Tibial nerve (tissue), 4 donors: ENCODE measurements at regions not wholly inside any gene's neighbourhood (a gene's known extent, or its start where the extent isn't known, plus 50 kb on each side); places are given as distances from the start of the nearest gene placed in this dataset.
"Not testable (repeated sequence)": the region's sequence is repeated elsewhere in the genome, so short reads cannot be mapped to it uniquely, and the experiment has no call there.

ENCODE experiments used
- DNase-seq, 2 donors: peaks; one replicate each; pipeline ENCODE4 v3.0.0-alpha.2; 2019; ENCODE audit warnings: low spot score in 2 of 2
- H3K27ac ChIP-seq, 4 donors: fragments of 200-600 bp; sonication (generic) in 3 of 4; one replicate each; pipeline ENCODE4 v1.5.1; 2017 to 2019; ENCODE audit warnings: mild to moderate bottlenecking in 1 of 4
- H3K27me3 ChIP-seq, 2 donors: fragments of 200-600 bp; sonication (generic) in 1 of 2; one replicate each; pipeline versions ENCODE4 v1.5.1 to v1.6.0; 2017 to 2019
- H3K36me3 ChIP-seq, 3 donors: fragments of 200-600 bp; sonication (generic); one replicate each; pipeline ENCODE4 v1.5.1; 2018 to 2019
- H3K4me1 ChIP-seq, 4 donors: fragments of 200-600 bp; sonication (generic) in 3 of 4; one replicate each; pipeline ENCODE4 v1.5.1; 2017 to 2019
- H3K4me3 ChIP-seq, 4 donors: fragments of 200-600 bp; sonication (generic) in 3 of 4; one replicate each; pipeline ENCODE4 v1.5.1; 2017 to 2019; ENCODE audit warnings: mild to moderate bottlenecking in 1 of 4, moderate library complexity in 1 of 4
- H3K9me3 ChIP-seq, 4 donors: fragments of 200-600 bp; sonication (generic) in 3 of 4; one replicate each; pipeline ENCODE4 v1.5.1; 2017 to 2019
- CTCF ChIP-seq, 5 experiments: fragments of 200-600 bp in 3 of 5; fragments of 450-650 bp in 2 of 5; sonication (generic) in 3 of 5; IDR thresholded peaks; one replicate each; pipeline ENCODE4 v1.5.1; 2016 to 2019; ENCODE audit warnings: antibody characterized with exemption in 5 of 5, mild to moderate bottlenecking in 3 of 5, moderate library complexity in 2 of 5
- EP300 ChIP-seq, 2 donors: sonication (generic); formaldehyde crosslinking; IDR thresholded peaks; one replicate each; pipeline ENCODE4 v1.6.1; 2017; ENCODE audit warnings: antibody characterized with exemption in 2 of 2, mild to moderate bottlenecking in 1 of 2
- POLR2A ChIP-seq, 2 donors: fragments of 450-650 bp; IDR thresholded peaks; one replicate each; pipeline ENCODE4 v1.6.1; 2017; ENCODE audit warnings: antibody characterized with exemption in 2 of 2, mild to moderate bottlenecking in 2 of 2, moderate library complexity in 2 of 2
- WGBS, 2 donors: methylation state at CpG; one replicate each; pipeline ENCODE4 v1.1.5; 2018; 5-methylcytosine and 5-hydroxymethylcytosine counted together

- H3K4me1 ChIP-seq: no peaks in the 10 kb centered on the region
- TF ChIP-seq EP300 (IDR thresholded peaks at IDR 0.05): no peak
- TF ChIP-seq POLR2A (IDR thresholded peaks at IDR 0.05): no peak
- no peak for TF ChIP-seq CTCF (IDR thresholded peaks at IDR 0.05)
- H3K4me3 ChIP-seq: no peak overlapping the region
- peaks cover 0 to 23% (median 2%) of the 10 kb centered on the region in 4 donors for H3K9me3 ChIP-seq
- 59 to 67% methylated on average over 1 of the region's 1 CpG for WGBS, 2 donors
- H3K27me3 ChIP-seq: no peaks in the 10 kb centered on the region
- H3K27ac ChIP-seq: no peak overlapping the region
- no peaks in the 10 kb centered on the region for H3K36me3 ChIP-seq
- no peak for DNase-seq
Observed at GRCh38 chr2:208757364-208757763, 350.8 kb downstream of the PTH2R start.

DNA sequence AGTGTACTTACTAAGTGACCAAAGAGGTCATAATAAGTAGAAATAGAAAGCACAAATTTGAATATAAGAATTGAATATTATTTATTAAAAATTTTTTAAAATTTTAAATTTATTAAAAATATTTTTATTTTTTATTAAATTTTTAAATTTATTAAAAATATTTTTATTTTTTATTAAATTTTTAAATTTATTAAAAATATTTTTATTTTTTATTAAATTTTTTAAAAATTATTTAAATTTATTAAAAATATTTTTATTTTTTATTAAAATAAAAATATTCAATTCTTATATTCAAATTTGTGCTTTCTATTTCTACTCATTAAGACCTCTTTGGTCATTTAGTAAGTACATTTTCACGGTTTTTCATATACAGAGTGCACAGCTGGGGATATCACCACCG lies 366.5 kb downstream of the PTH2R start:
- WGBS, 2 donors: 91 to 92% methylated on average over 2 of the region's 2 CpGs
- H3K9me3 ChIP-seq, H3K4me3 ChIP-seq, H3K36me3 ChIP-seq, H3K4me1 ChIP-seq, H3K27ac ChIP-seq, H3K27me3 ChIP-seq, DNase-seq: not testable (repeated sequence)

- Histone ChIP-seq H3K4me3 (no peak overlapping the region), H3K27me3 (no peaks in the 10 kb centered on the region), H3K36me3 (no peaks in the 10 kb centered on the region), H3K9me3 (peaks cover 0 to 4% (median 0%) of the 10 kb centered on the region in 4 donors), H3K27ac (no peak overlapping the region), H3K4me1 (no peaks in the 10 kb centered on the region)
- 45 to 61% methylated on average over 1 of the region's 1 CpG for WGBS, 2 donors
- DNase-seq: no peak
- TF ChIP-seq CTCF (IDR thresholded peaks at IDR 0.05): no peak
- no peak for TF ChIP-seq EP300 (IDR thresholded peaks at IDR 0.05)
- no peak for TF ChIP-seq POLR2A (IDR thresholded peaks at IDR 0.05)
Observed at GRCh38 chr2:208781166-208781565, 374.6 kb downstream of the PTH2R start.

DNA sequence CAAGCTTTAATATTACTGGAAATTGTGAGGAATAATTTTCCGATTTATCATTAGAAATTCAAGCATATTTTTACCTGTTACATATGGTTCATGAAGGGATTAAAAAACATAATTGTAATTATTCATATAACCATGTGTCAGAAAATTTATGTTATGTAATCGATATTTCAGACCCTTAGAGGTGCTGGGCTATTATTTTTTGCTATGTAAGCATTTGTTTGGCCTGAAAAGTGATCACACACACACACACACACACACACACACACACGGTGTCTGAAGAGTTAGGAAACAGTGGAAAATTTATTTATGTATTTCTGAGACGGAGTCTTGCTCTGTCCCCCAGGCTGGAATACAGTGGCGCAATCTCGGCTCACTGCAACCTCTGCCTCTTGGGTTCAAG lies 375.5 kb downstream of the PTH2R start:
- Histone ChIP-seq H3K36me3 (no peaks in the 10 kb centered on the region), H3K27me3 (no peaks in the 10 kb centered on the region), H3K27ac (no peak overlapping the region), H3K9me3 (peaks cover 0 to 4% (median 0%) of the 10 kb centered on the region in 4 donors), H3K4me1 (no peaks in the 10 kb centered on the region), H3K4me3 (no peak overlapping the region)
- WGBS, 2 donors: 80 to 89% methylated on average over 6 of the region's 6 CpGs
- TF ChIP-seq EP300 (IDR thresholded peaks at IDR 0.05): no peak
- TF ChIP-seq POLR2A (IDR thresholded peaks at IDR 0.05): no peak
- no peak for TF ChIP-seq CTCF (IDR thresholded peaks at IDR 0.05)
- no peak for DNase-seq

GRCh38 chr2:208783184-208783583 lies 376.6 kb downstream of the PTH2R start:
- H3K9me3 ChIP-seq: peaks cover 0 to 4% (median 0%) of the 10 kb centered on the region in 4 donors
- DNase-seq: no peak
- H3K4me3 ChIP-seq: no peak overlapping the region
- no peak overlapping the region for H3K27ac ChIP-seq
- H3K27me3 ChIP-seq: no peaks in the 10 kb centered on the region
- H3K36me3 ChIP-seq: no peaks in the 10 kb centered on the region
- no peak for TF ChIP-seq CTCF (IDR thresholded peaks at IDR 0.05)
- no peak for TF ChIP-seq POLR2A (IDR thresholded peaks at IDR 0.05)
- no peak for TF ChIP-seq EP300 (IDR thresholded peaks at IDR 0.05)
- H3K4me1 ChIP-seq: no peaks in the 10 kb centered on the region

GRCh38 chr2:208784774-208785173 lies 378.2 kb downstream of the PTH2R start:
- not testable (repeated sequence) for H3K4me3 ChIP-seq, DNase-seq, H3K36me3 ChIP-seq, H3K9me3 ChIP-seq, H3K4me1 ChIP-seq, H3K27me3 ChIP-seq, H3K27ac ChIP-seq
- WGBS, 2 donors: 89 to 95% methylated on average over 7 of the region's 9 CpGs
